Activated T-cell treated with anti-CD3 and anti-CD28 coated beads for 24 hours (primary cell): ENCODE measurements at regions not wholly inside any gene's neighbourhood (a gene's known extent, or its start where the extent isn't known, plus 50 kb on each side); places are given as distances from the start of the nearest gene placed in this dataset.
"Not testable (repeated sequence)": the region's sequence is repeated elsewhere in the genome, so short reads cannot be mapped to it uniquely, and the experiment has no call there.

ENCODE experiments used
- DNase-seq: peaks from one replicate; pipeline ENCODE4 v3.0.0-alpha.2; 2020; ENCODE audit warnings: low read depth

DNA sequence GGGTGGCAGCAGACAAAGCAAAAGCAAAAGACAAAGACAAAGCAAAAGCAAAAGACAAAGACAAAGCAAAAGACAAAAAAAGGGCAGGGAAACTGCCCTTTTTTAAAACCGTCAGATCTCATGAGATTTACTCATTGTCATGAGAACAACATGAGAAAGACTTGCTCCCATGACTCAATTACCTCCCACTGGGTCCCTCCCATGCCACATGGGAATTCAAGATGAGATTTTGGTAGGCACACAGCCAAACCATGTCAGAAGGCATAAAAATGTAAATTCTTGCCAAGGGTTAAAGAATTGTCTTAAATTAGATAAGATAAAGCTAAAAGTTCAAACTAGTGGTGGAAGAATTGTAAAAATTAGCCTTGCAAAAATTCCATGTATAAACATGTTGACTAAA lies 419.7 kb downstream of the TRAM1L1 start:
- no peak for DNase-seq

DNA sequence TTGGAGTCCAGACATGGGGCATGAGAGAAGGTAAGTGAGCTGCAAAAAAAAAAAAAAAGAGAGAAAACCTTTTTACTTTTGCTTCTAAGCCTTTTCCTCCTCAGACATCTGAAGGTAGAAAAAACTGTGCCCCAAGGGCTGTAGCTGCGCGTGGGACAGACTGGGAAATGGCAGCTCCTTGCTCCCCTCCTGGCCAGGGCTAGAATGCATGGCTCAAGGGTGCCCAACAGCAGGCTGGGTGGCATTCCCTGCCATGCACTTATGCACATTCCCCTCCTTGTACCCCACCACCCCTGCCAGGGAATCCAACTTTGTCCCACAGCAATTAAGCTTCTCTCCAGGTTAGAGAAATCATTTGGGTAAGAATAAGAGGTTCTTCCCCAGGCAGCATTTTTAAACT lies 421.2 kb downstream of the TRAM1L1 start:
- DNase-seq: no peak

DNA sequence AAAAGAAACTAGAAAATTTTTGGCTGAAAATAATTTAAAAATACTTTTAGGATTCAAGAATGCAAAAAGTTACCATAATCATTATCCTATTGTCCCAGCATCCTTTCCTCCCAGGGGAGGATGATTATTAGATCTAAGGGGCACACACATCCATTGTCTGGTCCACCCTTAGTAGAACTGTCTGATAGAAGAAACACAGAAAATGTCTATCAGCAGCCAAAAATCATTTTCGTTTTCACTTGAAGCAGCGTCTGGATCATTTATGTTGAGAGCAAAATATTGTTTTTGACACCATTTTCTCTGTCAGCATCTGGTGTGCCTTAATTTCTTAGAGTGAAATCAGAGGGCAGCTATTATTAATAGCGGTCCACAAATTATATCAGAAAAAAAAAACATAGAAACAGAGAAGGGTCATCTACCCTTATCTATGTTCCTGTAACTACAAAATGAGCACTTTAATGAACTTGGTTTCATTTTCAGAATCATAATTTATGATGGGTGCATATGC lies 446.3 kb downstream of the TRAM1L1 start:
- DNase-seq: no peak

DNA sequence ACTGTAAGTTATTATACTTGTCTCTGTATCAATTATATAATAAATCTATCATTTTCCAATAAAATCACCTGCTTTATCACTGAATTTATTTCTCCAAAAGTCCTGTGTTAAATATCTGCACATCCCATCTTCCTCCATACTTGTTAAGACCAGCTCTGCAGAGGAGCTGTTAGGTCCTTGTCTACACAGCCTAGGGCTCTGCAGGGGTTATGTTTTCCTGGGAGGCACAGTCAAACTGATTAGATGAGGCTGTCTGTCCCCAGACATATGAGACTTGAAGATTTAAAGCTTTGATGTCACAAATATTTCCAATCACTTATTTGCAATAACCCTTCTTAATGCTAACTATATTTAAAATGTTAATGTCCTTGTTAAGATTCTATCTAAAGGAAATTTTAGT lies 446.8 kb downstream of the TRAM1L1 start:
- DNase-seq: no peak

DNA sequence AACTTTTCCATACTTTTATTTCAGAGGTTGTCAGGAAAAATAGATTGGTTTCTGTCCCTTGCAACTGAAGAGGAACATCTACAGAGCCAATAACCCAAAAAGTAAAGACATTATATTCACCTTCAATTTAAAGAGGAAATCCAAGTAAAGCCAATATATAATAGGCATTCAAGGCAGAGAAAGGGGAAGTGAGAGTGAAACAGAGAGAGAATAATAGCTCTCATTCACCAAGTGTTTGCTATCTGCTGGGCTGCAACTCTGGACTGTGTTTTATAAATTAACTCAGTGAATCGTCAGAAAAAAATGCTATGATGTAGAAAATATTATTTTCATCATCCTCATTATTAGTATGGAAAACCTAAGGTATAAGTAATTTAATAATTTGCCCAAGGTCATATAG lies 448.5 kb downstream of the TRAM1L1 start:
- no peak for DNase-seq

DNA sequence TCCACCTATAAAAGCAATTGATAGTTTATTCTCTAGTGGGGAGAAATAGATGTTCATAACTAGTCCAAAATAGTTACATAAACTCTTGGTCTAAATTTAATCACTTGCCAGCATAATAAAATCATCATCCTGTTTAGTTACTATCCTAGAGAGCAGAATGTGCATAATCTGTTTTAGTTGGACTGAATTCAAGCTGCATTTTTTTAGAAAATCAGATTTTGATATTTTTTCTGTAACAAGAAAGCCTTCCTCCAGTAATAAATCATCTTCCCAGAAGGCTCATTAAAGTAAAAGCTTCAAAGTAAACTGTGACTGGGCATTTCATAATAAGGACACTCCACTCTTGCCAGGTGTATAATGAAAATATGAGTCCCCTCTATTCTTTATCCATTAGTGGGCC lies 453.1 kb downstream of the TRAM1L1 start:
- no peak for DNase-seq

DNA sequence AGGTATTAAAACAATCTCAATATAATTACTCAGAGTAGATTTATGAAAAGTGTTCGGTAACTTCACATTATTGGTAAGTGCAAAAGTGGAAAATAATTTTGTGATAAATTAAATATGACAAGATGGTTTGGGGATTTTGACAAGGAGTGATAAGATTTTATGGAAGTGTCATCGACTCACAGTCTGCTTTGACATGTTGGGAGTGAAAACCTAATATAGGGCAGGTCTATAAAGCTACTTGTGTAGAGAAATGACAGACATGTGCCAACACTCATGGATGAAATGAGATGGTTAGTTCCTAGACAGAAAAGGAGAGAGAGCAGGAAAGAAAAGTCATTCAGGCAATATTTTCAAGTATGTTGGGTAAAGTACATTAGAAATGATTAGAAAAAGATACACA lies 456.8 kb downstream of the TRAM1L1 start:
- no peak for DNase-seq

DNA sequence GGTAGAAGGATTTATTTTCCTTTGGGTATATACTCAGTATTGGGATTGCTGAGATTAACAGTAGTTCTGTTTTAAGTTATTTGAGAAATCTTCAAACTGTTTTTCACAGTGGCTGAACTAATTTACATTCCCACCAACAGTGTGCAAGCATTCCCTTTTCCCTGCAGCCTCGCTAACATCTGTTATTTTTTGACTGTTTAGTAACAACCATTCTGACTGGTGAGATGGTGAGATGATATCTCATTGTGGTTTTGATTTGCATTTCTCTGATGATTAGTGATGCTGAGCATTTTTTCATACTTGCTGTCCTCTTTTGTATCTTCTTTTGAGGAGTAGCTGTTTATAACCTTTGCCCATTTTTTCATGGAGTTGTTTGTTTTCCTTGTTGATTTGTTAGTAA lies 457.8 kb downstream of the TRAM1L1 start:
- no peak for DNase-seq

DNA sequence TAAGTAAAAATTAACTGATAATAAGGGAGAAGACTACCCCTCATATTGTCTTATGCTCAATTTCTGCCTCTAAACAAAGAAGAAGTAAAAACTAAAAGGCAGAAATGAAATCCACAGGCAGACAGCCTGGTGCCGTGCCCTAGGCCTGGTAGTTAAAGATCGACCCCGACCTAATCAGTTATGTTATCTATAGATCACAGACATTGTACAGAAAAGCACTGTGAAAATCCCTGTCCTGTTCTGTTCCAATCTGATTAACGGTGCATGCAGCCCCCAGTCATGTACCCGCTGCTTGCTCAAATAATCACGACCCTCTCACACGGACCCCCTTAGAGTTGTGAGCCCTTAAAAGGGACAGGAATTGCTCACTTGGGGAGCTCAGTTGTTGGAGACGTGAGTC lies 465.9 kb downstream of the TRAM1L1 start:
- not testable (repeated sequence) for DNase-seq

DNA sequence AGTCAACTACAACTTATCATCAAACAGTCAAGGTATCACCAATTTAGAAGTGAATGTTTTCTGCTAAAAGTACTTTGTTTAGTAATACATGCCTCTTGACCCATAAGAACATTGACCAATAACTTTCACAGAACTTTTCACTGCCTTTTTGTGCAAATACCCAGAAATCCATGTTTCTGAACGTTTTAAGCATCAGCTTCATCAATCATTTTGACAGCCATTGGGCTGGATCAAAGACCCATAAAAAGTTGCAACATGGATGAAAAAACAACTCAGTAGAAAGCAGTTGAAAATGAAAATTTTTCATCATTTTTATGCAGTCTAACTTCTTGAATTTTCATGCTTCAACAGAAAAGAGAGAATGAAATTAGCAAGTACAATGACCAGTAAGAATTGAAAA lies 466.7 kb downstream of the TRAM1L1 start:
- no peak for DNase-seq

DNA sequence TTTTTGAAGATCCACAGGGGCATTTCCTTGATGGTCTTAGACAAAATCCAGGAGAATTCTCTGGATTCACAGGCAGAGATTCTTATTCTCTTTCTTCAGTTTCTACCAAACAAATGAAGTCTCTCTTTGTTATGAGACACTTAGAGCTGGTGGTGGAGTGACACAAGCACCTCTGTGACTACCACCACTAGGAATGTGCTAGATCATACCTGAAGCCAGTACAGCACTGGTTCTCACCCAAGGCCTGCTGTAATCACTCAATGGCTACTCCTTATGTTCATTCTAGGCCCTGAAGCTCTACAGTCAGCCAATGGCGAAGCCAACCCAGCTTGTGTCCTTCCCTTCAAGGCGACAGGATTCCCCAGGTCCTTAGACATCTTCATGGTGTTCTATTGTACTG lies 482.3 kb downstream of the TRAM1L1 start:
- no peak for DNase-seq

DNA sequence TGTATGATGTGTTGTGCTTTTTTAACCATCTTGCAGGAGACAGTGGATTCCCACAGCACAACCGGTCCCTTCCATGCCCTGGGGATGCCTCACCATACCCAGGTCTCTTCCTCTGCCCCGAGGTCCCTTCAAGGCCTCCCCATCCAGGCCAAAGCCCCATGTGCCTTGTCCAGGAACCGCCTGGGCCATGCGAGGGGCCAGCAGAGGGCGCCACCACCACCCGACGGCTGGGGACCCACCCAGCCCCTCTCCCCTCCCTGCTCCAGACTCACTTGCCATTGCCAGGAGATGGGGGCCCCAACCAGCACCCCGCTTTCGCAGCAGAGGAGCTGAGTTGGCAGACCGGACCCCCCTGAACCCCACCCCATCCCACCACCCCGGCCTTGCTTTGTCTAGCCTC lies 485.5 kb downstream of the TRAM1L1 start:
- DNase-seq: no peak

DNA sequence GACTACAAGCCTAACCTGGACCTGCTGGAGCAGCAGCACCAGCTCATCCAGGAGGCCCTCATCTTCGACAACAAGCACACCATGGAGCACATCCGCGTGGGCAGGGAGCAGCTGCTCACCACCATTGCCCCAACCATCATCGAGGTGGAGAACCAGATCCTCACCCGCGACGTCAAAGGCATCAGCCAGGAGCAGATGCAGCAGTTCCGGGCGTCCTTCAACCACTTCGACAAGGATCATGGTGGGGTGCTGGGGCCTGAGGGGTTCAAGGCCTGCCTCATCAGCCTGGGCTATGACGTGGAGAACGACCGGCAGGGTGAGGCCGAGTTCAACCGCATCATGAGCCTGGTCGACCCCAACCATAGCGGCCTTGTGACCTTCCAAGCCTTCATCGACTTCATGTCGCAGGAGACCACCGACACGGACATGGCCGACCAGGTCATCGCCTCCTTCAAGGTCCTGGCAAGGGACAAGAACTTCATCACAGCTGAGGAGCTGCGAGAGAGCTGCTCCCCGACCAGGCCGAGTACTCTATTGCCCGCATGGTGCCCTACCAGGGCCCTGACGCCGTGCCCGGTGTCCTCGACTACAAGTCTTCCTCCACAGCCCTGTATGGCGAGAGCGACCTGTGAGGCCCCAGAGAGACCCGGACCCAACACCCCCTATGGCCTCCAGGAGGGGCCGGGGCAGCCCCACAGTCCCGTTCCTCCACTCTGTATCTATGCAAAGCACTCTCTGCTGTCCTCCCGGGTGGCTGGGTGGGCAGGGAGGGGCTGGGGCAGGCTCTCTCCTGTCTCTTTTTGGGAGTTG lies 486.2 kb downstream of the TRAM1L1 start:
- DNase-seq: no peak

DNA sequence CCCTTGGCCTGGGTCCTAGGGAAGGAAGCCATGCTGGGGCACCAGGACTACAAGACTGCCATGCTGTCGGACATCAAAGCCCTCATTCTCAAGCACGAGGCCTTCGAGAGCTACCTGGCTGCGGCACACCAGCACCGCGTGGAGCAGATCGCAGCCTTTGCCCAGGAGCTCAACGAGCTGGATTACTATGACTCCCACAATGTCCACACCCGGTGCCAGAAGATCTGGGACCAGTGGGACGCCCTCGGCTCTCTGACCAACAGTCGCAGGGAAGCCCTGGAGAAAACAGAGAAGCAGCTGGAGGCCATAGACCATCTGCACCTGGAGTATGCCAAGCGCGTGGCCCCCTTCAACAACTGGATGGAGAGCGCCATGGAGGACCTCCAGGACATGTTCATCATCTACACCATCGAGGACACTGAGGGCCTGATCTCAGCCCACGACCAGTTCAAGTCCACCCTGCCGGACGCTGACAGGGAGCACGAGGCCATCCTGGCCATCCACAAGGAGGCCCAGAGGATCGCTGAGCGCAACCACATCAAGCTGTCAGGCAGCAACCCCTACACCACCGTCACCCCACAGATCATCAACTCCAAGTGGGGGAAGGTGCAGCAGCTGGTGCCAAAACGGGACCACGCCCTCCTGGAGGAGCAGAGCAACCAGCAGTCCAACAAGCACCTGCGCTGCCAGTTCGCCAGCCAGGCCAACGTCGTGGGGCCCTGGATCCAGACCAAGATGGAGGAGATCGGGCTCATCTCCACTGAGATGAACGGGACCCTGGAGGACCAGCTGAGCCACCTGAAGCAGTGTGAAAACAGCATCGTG lies 487.0 kb downstream of the TRAM1L1 start:
- no peak for DNase-seq

DNA sequence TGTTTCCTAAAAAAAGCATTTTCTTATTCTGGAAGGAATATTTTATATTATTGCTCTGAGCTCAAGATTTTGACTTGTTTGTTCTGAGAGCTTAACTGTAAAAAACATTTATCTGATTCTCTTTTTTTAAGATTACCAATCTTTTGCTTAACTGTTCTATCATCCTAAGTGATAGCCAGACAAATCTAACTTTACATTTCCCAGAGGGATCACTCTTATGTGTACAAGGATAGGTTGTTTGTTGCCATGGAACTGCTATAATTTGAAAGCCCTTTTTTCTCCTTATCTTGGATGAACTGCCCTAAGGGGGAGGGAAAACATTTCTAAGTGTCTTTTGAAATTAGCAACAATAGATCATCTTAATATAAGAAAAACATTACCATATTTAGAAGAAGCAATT lies 494.7 kb downstream of the TRAM1L1 start:
- DNase-seq: no peak

DNA sequence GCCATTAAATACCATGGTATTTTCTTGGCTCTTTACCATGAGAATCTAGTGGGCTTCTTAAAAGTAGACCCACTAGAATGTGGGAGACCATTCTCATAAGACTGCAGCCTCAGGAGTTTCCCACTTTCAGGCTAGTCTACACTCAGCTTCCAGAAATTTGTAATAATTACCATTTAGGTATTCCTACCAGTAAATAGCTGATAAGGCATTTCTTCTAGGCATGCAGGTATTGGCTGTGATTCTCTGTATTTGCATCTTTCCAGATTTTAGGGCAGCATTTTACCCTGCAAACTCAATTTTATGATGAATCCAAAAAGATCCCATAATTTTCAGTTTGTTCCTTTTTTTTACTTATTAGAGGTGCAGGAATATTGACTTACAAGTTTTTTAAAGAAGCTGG lies 496.6 kb downstream of the TRAM1L1 start:
- DNase-seq: no peak

DNA sequence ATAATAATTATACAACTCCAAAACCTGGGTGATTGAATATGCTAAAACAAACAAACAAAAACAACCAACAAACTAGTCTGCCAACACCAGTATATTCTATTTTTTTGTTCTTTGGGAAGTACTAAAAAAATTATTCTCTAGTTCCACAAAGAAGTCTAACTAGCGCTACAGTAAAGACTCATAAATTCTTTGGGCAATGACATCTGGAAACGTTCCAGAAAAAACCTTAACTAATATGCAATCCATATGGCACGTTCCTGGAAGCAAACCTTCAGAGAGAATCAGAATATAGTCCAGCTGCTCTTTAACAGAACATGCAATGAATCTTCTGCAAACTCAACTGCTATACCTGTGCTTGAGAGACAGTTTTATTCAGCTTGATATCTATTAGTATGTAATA lies 500.1 kb downstream of the TRAM1L1 start:
- no peak for DNase-seq

DNA sequence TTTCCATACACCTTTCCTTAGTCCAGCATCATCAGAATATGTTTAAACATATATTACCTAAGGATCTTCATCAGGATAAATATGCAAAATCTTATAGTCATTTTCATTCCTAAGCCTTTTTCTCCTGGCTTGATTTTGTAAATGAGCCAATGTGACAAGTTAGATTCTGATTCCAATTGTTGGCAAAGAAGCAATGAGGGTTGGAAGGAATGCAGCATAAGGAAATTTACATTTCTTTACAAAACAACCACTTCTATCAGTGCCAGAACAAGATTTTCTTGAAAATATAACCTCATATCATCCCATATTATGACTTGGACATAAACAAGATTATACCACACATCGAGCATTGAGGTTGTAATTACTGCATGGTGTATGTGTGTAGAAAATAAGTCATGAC lies 508.1 kb downstream of the TRAM1L1 start:
- no peak for DNase-seq

DNA sequence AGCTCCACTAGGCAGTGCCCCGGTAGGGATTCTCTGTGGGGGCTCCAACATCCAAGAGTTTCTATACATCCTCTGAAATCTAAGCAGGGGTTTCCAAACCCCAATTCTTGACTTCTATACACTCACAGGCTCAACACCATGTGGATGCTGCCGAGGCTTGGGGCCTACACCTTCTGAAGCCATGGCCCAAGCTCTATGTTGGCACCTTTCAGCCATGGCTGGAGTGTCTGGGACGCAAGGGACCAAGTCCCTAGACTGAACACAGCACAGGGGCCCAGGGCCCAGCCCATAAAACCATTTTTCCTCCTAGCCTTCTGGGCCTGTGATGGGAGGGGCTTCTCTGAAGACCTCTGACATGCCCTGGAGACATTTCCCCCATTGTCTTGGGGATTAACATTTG lies 511.8 kb downstream of the TRAM1L1 start:
- DNase-seq: no peak

DNA sequence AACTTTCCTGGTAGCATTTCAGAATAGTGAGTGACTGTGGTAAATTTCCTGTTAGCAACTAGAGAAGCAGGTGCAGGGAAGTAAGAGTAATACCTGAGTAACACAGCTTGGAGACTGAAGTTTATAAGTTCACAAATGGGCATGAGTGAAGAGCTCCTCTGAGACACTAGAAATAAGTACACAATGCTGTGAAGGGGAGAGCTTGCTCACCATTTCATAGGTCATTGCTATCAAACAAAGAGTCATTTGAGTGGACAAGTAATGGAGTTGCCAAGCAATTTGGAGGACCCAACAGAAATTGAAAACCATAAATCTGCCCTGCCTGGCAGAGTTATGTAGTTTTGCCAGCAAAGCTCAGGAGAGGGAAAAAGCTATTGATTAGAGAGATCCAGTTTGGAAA lies 523.6 kb downstream of the TRAM1L1 start:
- DNase-seq: no peak

DNA sequence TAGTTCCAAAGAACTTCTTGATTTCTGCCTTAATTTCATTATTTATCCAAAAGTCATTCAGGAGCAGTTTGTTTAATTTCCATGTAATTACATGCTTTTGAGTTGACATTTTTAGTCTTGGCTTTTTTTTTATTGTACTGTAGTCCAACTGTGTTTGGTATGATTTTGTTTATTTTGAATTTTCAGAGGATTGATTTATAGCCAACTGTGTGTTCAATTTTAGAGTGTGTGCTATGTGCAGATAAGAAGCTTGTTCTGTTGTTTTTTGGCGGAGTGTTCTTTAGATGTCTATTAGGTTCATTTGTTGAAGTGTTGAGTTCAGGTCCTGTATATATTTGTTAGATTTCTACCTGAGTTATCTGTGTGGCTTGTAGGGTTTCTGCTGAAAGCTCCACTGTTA lies 533.6 kb downstream of the TRAM1L1 start:
- DNase-seq: no peak

DNA sequence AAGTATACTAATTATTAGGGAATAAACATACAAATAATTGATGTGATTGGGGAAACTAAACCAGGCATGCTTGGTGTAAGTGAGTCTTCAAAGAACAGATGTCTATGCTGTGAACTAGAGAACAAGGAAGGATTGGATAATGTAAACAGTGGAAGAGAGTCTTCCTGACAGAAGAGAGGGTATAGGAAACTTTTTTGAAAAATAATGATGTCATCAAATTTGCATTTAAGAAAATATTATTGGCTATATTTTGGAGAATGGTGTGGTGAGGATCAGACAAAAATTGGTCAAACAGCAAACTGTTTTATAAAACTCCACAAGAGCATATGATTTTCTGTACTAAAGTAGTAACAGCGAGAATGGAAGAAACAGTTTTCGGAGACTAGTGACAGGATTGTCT lies 537.7 kb downstream of the TRAM1L1 start:
- DNase-seq: no peak

DNA sequence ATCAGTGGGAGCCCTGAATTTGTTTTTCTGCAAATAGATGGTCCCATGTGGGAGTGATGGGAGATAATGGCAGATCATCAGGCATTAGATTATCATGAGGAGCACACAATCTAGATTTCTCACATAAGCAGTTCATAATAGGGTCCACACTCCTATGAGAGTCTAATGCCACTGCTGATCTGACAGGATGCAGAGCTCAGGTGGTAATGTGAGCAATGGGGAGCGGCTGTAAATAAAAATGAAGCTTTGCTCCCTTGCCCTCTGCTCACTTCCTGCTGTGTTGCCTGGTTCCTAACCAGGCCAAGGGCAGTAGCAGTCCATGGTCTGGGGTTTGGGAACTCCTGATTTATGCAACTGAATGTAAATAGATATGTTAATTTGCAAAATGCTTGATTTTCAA lies 538.6 kb downstream of the TRAM1L1 start:
- DNase-seq: no peak
